ENCODE measurements at regions not wholly inside any gene's neighbourhood (a gene's known extent, or its start where the extent isn't known, plus 50 kb on each side); places are given as distances from the start of the nearest gene placed in this dataset.

GRCh38 chr18:57866355-57866754, 63.2 kb upstream of the ATP8B1 start:
- Histone ChIP-seq H3K27ac (ENCODE audit: low read depth) (no peak overlapping the region), H3K36me3 (ENCODE audit: insufficient read depth) (no peaks in the 10 kb centered on the region), H3K4me3 (ENCODE audit: low read depth, low read length) (no peak overlapping the region), H3K4me1 (ENCODE audit: insufficient read depth) (no peaks in the 10 kb centered on the region)
- 68% methylated on average over 3 of the region's 3 CpGs for WGBS
- no peak for DNase-seq (ENCODE audit: extremely low spot score)

- Histone ChIP-seq H3K4me3 (ENCODE audit: low read depth, low read length) (no peak overlapping the region), H3K27ac (ENCODE audit: low read depth) (no peak overlapping the region), H3K4me1 (ENCODE audit: insufficient read depth) (no peaks in the 10 kb centered on the region), H3K36me3 (ENCODE audit: insufficient read depth) (no peaks in the 10 kb centered on the region)
- 91% methylated on average over 4 of the region's 4 CpGs for WGBS
- DNase-seq (ENCODE audit: extremely low spot score) = peak; percentile 15
Measured at GRCh38 chr18:57864615-57865121, 61.6 kb upstream of the ATP8B1 start.

GRCh38 chr18:57863706-57864105, 60.6 kb upstream of the ATP8B1 start:
- Histone ChIP-seq H3K27ac (ENCODE audit: low read depth) (no peak overlapping the region), H3K36me3 (ENCODE audit: insufficient read depth) (no peaks in the 10 kb centered on the region), H3K4me1 (ENCODE audit: insufficient read depth) (no peaks in the 10 kb centered on the region), H3K4me3 (ENCODE audit: low read depth, low read length) (no peak overlapping the region)
- DNase-seq (ENCODE audit: extremely low spot score) = no peak
- 82% methylated on average over 2 of the region's 2 CpGs for WGBS

DNA sequence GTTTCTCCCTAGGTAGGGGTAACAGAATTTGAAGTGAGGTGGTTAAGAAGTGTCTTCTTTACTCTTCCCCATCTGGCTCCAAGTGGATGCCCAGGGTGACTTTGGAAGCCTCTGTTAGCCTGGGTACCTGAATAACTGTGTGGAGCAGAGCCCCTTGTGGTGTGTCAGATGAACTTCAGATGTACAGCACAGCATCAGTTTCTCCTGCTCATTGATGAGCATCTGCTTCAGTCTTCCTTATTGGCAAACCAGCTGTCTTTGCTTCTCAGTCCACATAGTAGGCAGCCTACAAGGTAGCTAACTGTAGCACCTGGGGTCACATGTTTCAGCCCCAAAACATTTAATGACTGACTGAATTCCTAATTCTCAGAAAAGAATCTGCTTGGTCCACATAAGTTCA, 56.2 kb upstream of the ATP8B1 start:
- no peak for DNase-seq (ENCODE audit: extremely low spot score)
- H3K4me3 ChIP-seq (ENCODE audit: low read depth, low read length) = no peak overlapping the region
- H3K4me1 ChIP-seq (ENCODE audit: insufficient read depth) = no peaks in the 10 kb centered on the region
- H3K27ac ChIP-seq (ENCODE audit: low read depth) = no peak overlapping the region
- H3K36me3 ChIP-seq (ENCODE audit: insufficient read depth) = no peaks in the 10 kb centered on the region

DNA sequence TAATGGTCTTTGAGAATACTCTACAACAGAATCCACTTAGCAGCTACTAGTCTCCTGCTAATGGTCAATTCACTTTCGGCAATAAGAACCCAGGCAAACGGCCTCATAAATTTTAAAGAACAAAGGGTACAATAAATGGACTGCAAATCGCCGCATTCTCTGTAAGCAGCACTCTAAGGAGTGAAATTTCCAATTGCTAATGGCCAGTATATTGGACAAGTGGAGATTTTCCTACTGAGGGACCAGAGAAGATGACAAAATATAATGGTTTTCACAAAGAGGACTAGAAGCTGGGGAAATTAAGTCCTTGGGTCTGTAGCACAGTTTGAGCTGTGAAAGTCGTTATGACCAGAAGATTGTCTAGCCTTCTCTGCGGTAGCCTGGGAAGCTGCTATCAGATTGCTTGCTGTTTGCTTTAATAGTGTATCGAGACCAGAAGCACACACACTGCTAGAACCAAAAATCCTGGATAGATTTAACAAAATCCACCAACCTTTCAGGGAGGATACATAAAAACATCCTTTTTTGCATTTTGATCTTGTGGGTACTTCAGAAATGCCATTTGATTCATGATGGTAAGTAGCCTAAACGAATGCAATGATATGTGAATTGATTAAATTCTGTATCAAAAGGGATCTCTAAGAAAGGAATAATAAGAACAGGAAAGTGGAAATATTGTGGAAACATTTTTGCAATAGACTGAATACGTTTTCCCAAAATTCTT, 53.6 kb upstream of the ATP8B1 start:
- H3K27ac ChIP-seq (ENCODE audit: low read depth) = no peak overlapping the region
- H3K36me3 ChIP-seq (ENCODE audit: insufficient read depth) = no peaks in the 10 kb centered on the region
- 79% methylated on average over 9 of the region's 9 CpGs for WGBS
- no peak overlapping the region for H3K4me3 ChIP-seq (ENCODE audit: low read depth, low read length)
- DNase-seq (ENCODE audit: extremely low spot score) = no peak
- H3K4me1 ChIP-seq (ENCODE audit: insufficient read depth) = no peaks in the 10 kb centered on the region

- Histone ChIP-seq H3K4me1 (ENCODE audit: insufficient read depth) (no peaks in the 10 kb centered on the region), H3K4me3 (ENCODE audit: low read depth, low read length) (no peak overlapping the region), H3K36me3 (ENCODE audit: insufficient read depth) (no peaks in the 10 kb centered on the region), H3K27ac (ENCODE audit: low read depth) (no peak overlapping the region)
- DNase-seq (ENCODE audit: extremely low spot score) = no peak
- WGBS = 89% methylated on average over 3 of the region's 3 CpGs
Measured at GRCh38 chr18:57856128-57856527, 53.0 kb upstream of the ATP8B1 start.

DNA sequence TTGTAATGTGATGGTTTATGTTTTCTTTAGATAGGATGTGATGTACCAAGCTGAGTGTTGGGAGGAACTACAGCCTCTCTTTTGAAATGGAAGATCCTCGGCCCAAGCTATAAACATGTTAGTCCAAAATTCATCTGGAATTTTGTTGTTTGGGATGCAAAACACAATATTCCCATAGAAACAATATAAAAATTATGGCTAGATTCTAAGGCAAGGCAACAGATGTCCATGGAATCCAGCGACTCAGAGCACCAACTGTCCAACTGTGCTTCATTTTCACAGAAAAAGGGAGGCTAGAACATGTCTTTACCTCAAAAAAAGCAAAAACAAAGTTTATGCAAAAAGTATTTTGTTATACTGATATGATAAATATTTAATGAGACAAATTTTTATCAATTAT, 52.4 kb upstream of the ATP8B1 start:
- no peaks in the 10 kb centered on the region for H3K36me3 ChIP-seq (ENCODE audit: insufficient read depth)
- H3K4me1 ChIP-seq (ENCODE audit: insufficient read depth) = no peaks in the 10 kb centered on the region
- no peak for DNase-seq (ENCODE audit: extremely low spot score)
- no peak overlapping the region for H3K4me3 ChIP-seq (ENCODE audit: low read depth, low read length)
- WGBS = 66% methylated on average over 2 of the region's 2 CpGs
- H3K27ac ChIP-seq (ENCODE audit: low read depth) = no peak overlapping the region

- 56% methylated on average over 3 of the region's 3 CpGs for WGBS
- no peaks in the 10 kb centered on the region for H3K36me3 ChIP-seq (ENCODE audit: insufficient read depth)
- no peak overlapping the region for H3K27ac ChIP-seq (ENCODE audit: low read depth)
- no peak for DNase-seq (ENCODE audit: extremely low spot score)
- no peaks in the 10 kb centered on the region for H3K4me1 ChIP-seq (ENCODE audit: insufficient read depth)
- H3K4me3 ChIP-seq (ENCODE audit: low read depth, low read length) = no peak overlapping the region
Measured at GRCh38 chr18:57854726-57855125, 51.6 kb upstream of the ATP8B1 start.

DNA sequence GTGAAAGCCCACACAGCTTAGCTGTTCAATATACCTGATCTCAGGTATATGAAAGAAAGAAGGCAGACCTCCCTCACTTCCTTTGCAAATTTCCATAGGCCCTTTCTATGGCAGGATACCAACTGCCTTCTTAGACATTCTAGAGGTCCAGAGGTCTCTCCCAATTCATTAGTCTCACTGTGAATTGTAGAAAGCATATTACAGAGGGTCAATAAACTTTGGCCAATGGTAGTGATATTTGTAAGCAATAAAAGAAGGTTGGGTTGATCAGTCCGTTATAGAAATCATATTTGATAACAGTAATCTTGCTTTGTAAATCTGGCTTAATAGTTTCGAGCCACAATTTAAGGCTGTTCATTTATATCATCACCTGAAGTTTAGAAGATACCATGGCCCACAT, 50.7 kb upstream of the ATP8B1 start:
- no peak overlapping the region for H3K27ac ChIP-seq (ENCODE audit: low read depth)
- DNase-seq (ENCODE audit: extremely low spot score) = no peak
- H3K4me1 ChIP-seq (ENCODE audit: insufficient read depth) = no peaks in the 10 kb centered on the region
- no peak overlapping the region for H3K4me3 ChIP-seq (ENCODE audit: low read depth, low read length)
- WGBS = 93% methylated on average over 2 of the region's 2 CpGs
- no peaks in the 10 kb centered on the region for H3K36me3 ChIP-seq (ENCODE audit: insufficient read depth)

DNA sequence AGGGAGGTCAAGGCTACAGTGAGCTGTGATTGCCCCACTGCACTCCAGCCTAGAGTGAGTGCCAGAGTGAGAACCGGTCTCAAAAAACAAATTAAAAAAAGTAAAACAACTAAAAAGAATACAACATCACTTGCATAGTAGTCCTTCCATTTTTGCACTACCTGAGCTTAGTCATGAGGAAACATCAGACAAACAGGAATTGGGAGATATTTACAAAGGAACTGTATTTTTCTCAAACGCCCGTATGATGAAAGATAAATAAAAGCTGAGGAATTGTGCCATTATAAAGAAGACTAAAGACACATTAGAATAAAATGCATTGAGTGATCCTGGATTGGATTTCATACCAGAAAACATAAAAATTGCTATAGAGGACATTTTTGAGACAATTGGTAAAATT, 50.0 kb upstream of the ATP8B1 start:
- 57% methylated on average over 3 of the region's 3 CpGs for WGBS
- H3K4me1 ChIP-seq (ENCODE audit: insufficient read depth) = no peaks in the 10 kb centered on the region

More for the DNA sequence above, 50.0 kb upstream of the ATP8B1 start:
- no peak for DNase-seq (ENCODE audit: extremely low spot score)
- H3K4me3 ChIP-seq (ENCODE audit: low read depth, low read length) = no peak overlapping the region
- no peak overlapping the region for H3K27ac ChIP-seq (ENCODE audit: low read depth)
- no peaks in the 10 kb centered on the region for H3K36me3 ChIP-seq (ENCODE audit: insufficient read depth)
